CD4-positive, CD25-positive, alpha-beta regulatory T cell (primary cell): ENCODE measurements at regions not wholly inside any gene's neighbourhood (a gene's known extent, or its start where the extent isn't known, plus 50 kb on each side); places are given as distances from the start of the nearest gene placed in this dataset.

Source experiments
- ATAC-seq, 2 donors: fragments of 150-1000 bp; cut with Tn5 transposase; one replicate each; pipeline ENCODE4 v1.10.0; 2021; ENCODE audit warnings: low read depth in 2 of 2, moderate number of reproducible peaks in 2 of 2, moderate library complexity in 1 of 2
- DNase-seq, 3 donors: peaks; one replicate each; pipeline versions ENCODE4 v3.0.0 to v3.0.0-alpha.2; 2012 to 2022; ENCODE audit warnings: mixed read lengths in 1 of 3
- H3K27ac ChIP-seq: one replicate; pipeline ENCODE4 v1.7.0; 2013; ENCODE audit warnings: mild to moderate bottlenecking, low read length; ENCODE audit not compliant: insufficient read depth, poor library complexity, severe bottlenecking
- H3K27me3 ChIP-seq: one replicate; pipeline ENCODE4 v1.7.0; 2013; ENCODE audit warnings: low read length; ENCODE audit not compliant: control insufficient read depth, insufficient read depth
- H3K36me3 ChIP-seq: one replicate; pipeline ENCODE4 v1.7.0; 2013; ENCODE audit warnings: mild to moderate bottlenecking, low read length, moderate library complexity; ENCODE audit not compliant: control insufficient read depth, insufficient read depth
- H3K4me1 ChIP-seq: 2 replicates; pipeline ENCODE4 v1.7.0; 2013; ENCODE audit warnings: mild to moderate bottlenecking, low read length; ENCODE audit not compliant: insufficient read depth, control insufficient read depth, poor library complexity, severe bottlenecking
- H3K4me3 ChIP-seq: one replicate; pipeline ENCODE4 v1.7.0; 2013; ENCODE audit warnings: low read depth, mild to moderate bottlenecking, low read length, moderate library complexity
- H3K9me3 ChIP-seq, 2 experiments: 1 replicate in 1 of 2; 2 replicates in 1 of 2; pipeline ENCODE4 v1.7.0; 2013; ENCODE audit warnings: low read length in 2 of 2, mild to moderate bottlenecking in 1 of 2, moderate library complexity in 1 of 2; ENCODE audit not compliant: control insufficient read depth in 2 of 2
- H3K27ac Mint-ChIP-seq, 3 donors: one replicate each; pipeline ENCODE4 v1.8.0; 2020 to 2022; ENCODE audit warnings: mild to moderate bottlenecking in 3 of 3, mixed read lengths in 3 of 3, moderate library complexity in 2 of 3
- H3K27me3 Mint-ChIP-seq: one replicate; pipeline ENCODE4 v1.8.0; 2022; ENCODE audit warnings: mild to moderate bottlenecking, mixed read lengths
- H3K36me3 Mint-ChIP-seq: one replicate; pipeline ENCODE4 v1.8.0; 2020; ENCODE audit warnings: mixed read lengths
- H3K4me1 Mint-ChIP-seq, 4 donors: one replicate each; pipeline ENCODE4 v1.8.0; 2020 to 2022; ENCODE audit warnings: mixed read lengths in 4 of 4, mild to moderate bottlenecking in 1 of 4
- H3K4me3 Mint-ChIP-seq, 4 donors: one replicate each; pipeline ENCODE4 v1.8.0; 2020 to 2022; ENCODE audit warnings: mild to moderate bottlenecking in 4 of 4, mixed read lengths in 4 of 4, moderate library complexity in 3 of 4
- H3K9me3 Mint-ChIP-seq, 7 donors: one replicate each; pipeline ENCODE4 v1.8.0; 2020 to 2022; ENCODE audit warnings: mixed read lengths in 7 of 7, mild to moderate bottlenecking in 3 of 7, moderate library complexity in 2 of 7

GRCh38 chr2:61634512-61634911, 96.4 kb upstream of the XPO1 start:
- Mint-ChIP-seq H3K27ac (no peak overlapping the region), H3K4me3 (no peak overlapping the region), H3K36me3 (no peaks in the 10 kb centered on the region), H3K9me3 (no peaks in the 10 kb centered on the region), H3K27me3 (no peaks in the 10 kb centered on the region), H3K4me1 (no peaks in the 10 kb centered on the region)
- DNase-seq (no peak), ATAC-seq (no peak)
- no peak overlapping the region for H3K4me3 ChIP-seq
- H3K27ac ChIP-seq: no peak overlapping the region
- no peaks in the 10 kb centered on the region for H3K9me3 ChIP-seq
- no peaks in the 10 kb centered on the region for H3K27me3 ChIP-seq
- no peaks in the 10 kb centered on the region for H3K4me1 ChIP-seq
- no peaks in the 10 kb centered on the region for H3K36me3 ChIP-seq

- DNase-seq (peak in 1 of 3 donors; percentile 8), ATAC-seq (no peak)
- H3K4me1 Mint-ChIP-seq: no peaks in the 10 kb centered on the region
- H3K4me3 Mint-ChIP-seq: no peak overlapping the region
- no peaks in the 10 kb centered on the region for H3K36me3 Mint-ChIP-seq
- no peaks in the 10 kb centered on the region for H3K9me3 Mint-ChIP-seq
- Histone ChIP-seq H3K27ac (no peak overlapping the region), H3K9me3 (no peaks in the 10 kb centered on the region), H3K4me3 (no peak overlapping the region), H3K4me1 (no peaks in the 10 kb centered on the region), H3K36me3 (no peaks in the 10 kb centered on the region), H3K27me3 (no peaks in the 10 kb centered on the region)
- H3K27ac Mint-ChIP-seq: no peak overlapping the region
- no peaks in the 10 kb centered on the region for H3K27me3 Mint-ChIP-seq
Observed at GRCh38 chr2:61633250-61633649, 95.1 kb upstream of the XPO1 start.

GRCh38 chr2:61632276-61633169, 94.4 kb upstream of the XPO1 start:
- no peak for ATAC-seq
- no peak overlapping the region for H3K27ac ChIP-seq
- H3K27me3 Mint-ChIP-seq: no peaks in the 10 kb centered on the region
- DNase-seq: no peak
- H3K4me1 ChIP-seq: no peaks in the 10 kb centered on the region
- H3K4me1 Mint-ChIP-seq: no peaks in the 10 kb centered on the region
- no peaks in the 10 kb centered on the region for H3K9me3 ChIP-seq
- H3K27me3 ChIP-seq: no peaks in the 10 kb centered on the region
- H3K4me3 ChIP-seq: no peak overlapping the region
- no peaks in the 10 kb centered on the region for H3K36me3 ChIP-seq
- H3K27ac Mint-ChIP-seq: no peak overlapping the region
- H3K4me3 Mint-ChIP-seq: no peak overlapping the region
- H3K9me3 Mint-ChIP-seq: no peaks in the 10 kb centered on the region
- H3K36me3 Mint-ChIP-seq: no peaks in the 10 kb centered on the region

- Histone ChIP-seq H3K27me3 (no peaks in the 10 kb centered on the region), H3K36me3 (no peaks in the 10 kb centered on the region), H3K9me3 (no peaks in the 10 kb centered on the region), H3K4me3 (no peak overlapping the region), H3K4me1 (no peaks in the 10 kb centered on the region), H3K27ac (no peak overlapping the region)
- no peaks in the 10 kb centered on the region for H3K9me3 Mint-ChIP-seq
- no peaks in the 10 kb centered on the region for H3K27me3 Mint-ChIP-seq
- H3K27ac Mint-ChIP-seq: no peak overlapping the region
- no peak overlapping the region for H3K4me3 Mint-ChIP-seq
- H3K4me1 Mint-ChIP-seq: no peaks in the 10 kb centered on the region
- DNase-seq (no peak), ATAC-seq (no peak)
- H3K36me3 Mint-ChIP-seq: no peaks in the 10 kb centered on the region
Observed at GRCh38 chr2:61631321-61631720, 93.2 kb upstream of the XPO1 start.

GRCh38 chr2:61626827-61627226, 88.7 kb upstream of the XPO1 start:
- Histone ChIP-seq H3K9me3 (no peaks in the 10 kb centered on the region), H3K27me3 (no peaks in the 10 kb centered on the region), H3K4me3 (no peak overlapping the region), H3K4me1 (no peaks in the 10 kb centered on the region), H3K27ac (no peak overlapping the region), H3K36me3 (no peaks in the 10 kb centered on the region)
- peaks cover under 1% of the 10 kb centered on the region for H3K27me3 Mint-ChIP-seq
- H3K36me3 Mint-ChIP-seq: no peaks in the 10 kb centered on the region
- no peak for ATAC-seq
- H3K9me3 Mint-ChIP-seq: no peaks in the 10 kb centered on the region
- no peak overlapping the region for H3K27ac Mint-ChIP-seq
- no peaks in the 10 kb centered on the region for H3K4me1 Mint-ChIP-seq
- DNase-seq: no peak
- no peak overlapping the region for H3K4me3 Mint-ChIP-seq

- no peaks in the 10 kb centered on the region for H3K9me3 Mint-ChIP-seq
- no peak overlapping the region for H3K4me3 ChIP-seq
- H3K4me1 Mint-ChIP-seq: no peaks in the 10 kb centered on the region
- no peaks in the 10 kb centered on the region for H3K9me3 ChIP-seq
- no peak overlapping the region for H3K27ac Mint-ChIP-seq
- H3K27ac ChIP-seq: no peak overlapping the region
- H3K4me3 Mint-ChIP-seq: no peak overlapping the region
- peaks cover 4% of the 10 kb centered on the region for H3K27me3 Mint-ChIP-seq
- no peaks in the 10 kb centered on the region for H3K36me3 Mint-ChIP-seq
- no peak for DNase-seq
- H3K4me1 ChIP-seq: no peaks in the 10 kb centered on the region
- no peaks in the 10 kb centered on the region for H3K36me3 ChIP-seq
- no peak for ATAC-seq
- no peaks in the 10 kb centered on the region for H3K27me3 ChIP-seq
Observed at GRCh38 chr2:61623747-61624146, 85.6 kb upstream of the XPO1 start.

GRCh38 chr2:61620244-61621159, 82.3 kb upstream of the XPO1 start:
- H3K4me1 ChIP-seq: no peaks in the 10 kb centered on the region
- no peaks in the 10 kb centered on the region for H3K27me3 ChIP-seq
- H3K27me3 Mint-ChIP-seq: peaks cover 7% of the 10 kb centered on the region
- DNase-seq (no peak), ATAC-seq (no peak)
- no peak overlapping the region for H3K27ac Mint-ChIP-seq
- H3K9me3 ChIP-seq: no peaks in the 10 kb centered on the region
- peaks cover 0 to 2% (median 0%) of the 10 kb centered on the region in 7 donors for H3K9me3 Mint-ChIP-seq
- no peak overlapping the region for H3K4me3 Mint-ChIP-seq
- no peaks in the 10 kb centered on the region for H3K36me3 Mint-ChIP-seq
- H3K4me1 Mint-ChIP-seq: no peaks in the 10 kb centered on the region
- no peaks in the 10 kb centered on the region for H3K36me3 ChIP-seq
- H3K4me3 ChIP-seq: no peak overlapping the region
- no peak overlapping the region for H3K27ac ChIP-seq
